GM18870 (cell line): ENCODE measurements at regions not wholly inside any gene's neighbourhood (a gene's known extent, or its start where the extent isn't known, plus 50 kb on each side); places are given as distances from the start of the nearest gene placed in this dataset.

ENCODE experiments used
- ATAC-seq: cut with Tn5 transposase; IDR thresholded peaks from one replicate; pipeline ENCODE4 v1.9.1; 2021; ENCODE audit warnings: moderate library complexity; ENCODE audit not compliant: unreplicated experiment

DNA sequence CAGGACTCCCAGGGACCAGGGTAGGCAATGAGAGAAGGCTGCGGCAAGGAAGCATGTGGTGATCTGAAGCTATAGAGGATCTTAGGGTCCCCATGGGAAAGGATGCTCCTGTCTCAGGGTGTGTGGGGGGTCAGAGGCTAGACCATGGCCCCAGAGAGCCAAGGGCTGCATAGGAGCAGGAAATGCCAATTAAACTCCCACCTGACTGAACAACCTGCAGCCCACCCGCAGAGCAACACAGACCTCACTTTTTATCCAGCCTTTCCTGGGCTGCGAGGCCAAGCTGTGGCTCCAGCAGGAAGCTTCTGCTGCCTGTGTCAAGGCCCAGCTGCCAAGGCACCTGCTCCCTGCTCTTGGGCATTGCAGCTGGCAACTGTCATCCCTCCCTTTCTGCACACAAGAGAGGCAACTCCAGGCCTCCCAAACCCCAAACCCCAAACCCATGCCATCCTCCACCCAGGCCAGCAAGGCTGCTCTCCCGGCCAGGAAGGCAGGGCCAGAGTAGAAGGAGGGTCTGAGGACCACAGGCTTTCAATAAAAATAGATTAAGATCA, 290.1 kb downstream of the FOXO1 start:
- ATAC-seq: no peak

DNA sequence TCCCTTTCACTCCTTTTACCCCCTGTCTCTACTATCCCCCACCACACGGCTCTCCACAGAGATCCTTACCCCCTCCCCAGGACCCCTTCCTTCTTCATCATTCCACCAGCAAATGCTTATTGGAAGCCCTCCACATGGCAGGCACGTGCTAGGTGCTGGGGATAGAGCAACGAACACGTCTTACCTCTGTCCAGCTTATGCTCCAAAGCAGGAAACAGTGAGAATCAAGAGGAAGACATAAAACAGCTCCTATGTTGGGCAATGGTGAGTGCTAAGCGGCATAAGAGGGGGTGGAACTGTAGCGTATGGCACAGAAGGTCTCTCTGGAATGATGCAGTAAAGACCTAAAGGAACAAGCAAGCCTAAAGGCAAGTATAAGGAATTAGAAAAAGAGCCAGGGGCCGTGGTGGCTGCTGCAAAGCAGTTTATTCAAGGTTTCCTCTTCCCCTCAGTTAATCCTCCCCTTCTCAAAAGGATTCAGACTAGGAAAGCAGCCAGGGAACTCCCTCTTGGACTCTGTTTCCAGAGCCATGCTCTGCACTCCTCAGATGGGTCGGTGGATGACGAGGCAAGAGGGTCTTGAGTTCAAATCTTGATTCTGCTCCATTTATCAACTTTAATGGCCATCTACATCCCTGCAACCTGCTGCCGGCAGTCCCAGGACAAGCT, 289.4 kb downstream of the FOXO1 start:
- no peak for ATAC-seq

DNA sequence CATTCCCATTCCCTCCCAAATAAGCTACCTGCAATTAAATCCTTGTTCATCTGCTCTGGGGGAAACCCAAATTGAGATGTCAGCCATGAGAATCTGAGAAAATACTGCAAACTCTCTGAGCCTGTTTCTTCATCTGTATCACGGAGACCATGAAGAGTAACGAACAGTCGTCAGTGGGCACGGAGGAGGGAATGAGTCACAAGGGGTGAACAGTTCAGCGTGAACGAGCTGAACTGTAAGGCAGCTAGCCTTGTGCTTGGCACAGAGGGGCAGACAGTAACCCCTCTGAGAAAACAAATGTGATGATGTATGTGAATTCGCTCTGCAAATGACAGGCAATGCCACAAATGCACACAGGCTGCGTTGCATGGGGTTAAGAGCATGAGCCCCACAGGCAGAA, 288.7 kb downstream of the FOXO1 start:
- ATAC-seq: no peak

DNA sequence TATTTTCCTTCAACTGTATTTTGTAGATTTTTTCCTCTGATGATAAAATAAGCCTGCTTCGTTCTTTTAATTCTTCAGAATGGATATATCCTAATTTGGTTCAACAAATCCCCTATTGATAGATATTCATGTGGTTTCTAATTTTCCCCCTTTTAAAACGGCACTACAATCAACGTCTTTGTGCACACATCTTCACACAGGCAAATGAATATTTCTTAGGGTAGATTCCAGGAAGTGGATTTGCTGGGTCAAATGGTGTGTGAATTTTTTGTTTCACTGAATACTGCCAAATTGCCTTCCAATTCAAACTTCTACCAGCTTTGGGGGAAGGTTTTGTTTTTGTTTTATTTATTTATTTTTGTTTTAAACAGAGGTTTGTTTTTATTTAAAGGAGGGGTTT, 287.2 kb downstream of the FOXO1 start:
- ATAC-seq: no peak

DNA sequence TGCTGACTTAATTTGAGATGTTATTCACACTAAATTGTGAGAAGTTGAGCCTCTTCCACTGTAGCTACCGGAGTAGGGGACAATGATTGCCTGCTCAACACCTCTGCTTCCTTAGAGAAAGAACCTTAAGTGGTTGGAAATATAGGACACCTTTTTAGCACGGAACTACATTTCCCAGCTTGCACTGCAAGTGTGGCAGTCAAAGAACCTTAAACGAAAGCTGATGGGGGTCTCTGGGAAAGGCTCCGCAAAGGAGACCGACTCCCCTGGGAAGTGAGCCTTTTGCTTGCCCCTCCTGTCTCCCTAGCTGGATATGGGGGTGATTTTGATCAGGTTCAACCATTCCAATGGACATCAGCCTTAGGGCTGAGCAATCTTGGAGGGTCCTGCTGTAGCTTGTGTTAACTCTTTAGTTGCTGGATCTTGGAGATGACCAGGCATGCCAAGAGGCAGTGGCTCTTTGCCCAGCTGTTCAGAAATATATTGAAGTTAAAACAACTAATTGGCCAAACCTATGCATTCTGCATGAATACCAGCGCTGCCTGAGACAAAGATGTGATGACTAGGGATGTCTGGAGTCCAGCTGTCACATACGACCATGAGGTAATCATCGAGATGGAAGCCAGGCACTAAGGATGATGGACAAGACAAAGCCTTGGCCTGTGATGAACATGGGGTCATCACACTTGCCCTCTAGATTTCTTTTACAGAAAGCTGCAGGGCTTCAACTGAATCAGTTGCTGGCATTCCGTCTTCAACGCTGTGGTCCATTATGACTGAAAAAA, 286.5 kb downstream of the FOXO1 start:
- no peak for ATAC-seq

DNA sequence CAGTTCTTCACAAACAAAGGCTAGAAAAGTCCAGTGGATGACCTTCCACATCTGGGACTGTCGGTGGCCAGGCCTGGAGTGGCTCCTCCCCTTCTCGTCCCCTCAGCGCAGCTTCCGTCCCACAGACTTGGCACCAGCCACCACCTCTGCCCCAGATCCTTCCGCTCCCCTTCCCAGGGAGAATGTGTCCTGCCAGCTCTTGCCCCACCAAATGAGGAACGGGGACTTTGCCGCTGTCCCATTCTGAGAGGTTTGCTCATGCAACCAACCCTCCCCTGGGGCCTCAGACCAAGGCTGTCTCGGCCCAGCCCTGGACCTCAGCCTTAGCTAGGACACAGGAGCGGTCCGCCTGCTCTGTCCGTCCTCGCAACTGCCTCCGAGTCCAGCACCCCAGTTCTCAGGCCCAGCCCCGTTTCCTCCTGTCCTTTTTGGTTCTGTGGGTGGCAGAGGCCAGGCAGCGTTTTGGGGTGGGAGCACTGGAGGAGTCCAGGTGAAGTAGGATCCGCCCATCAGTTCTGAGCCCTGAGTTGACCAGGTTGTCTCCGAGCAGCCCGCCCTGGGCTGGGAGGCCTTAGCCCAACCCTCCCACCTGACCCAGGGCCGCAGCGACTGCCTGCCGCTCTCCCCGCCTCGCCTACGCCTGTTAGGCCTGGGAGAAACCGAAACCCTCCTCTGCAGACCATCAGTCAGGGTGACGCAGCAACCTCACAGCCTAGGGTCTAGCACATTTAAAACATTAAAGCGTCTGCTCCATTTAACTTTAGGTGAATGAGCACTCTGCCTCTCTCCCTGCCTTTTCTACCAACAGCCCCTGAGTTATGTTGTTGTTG, 284.3 kb downstream of the FOXO1 start:
- ATAC-seq: no peak

DNA sequence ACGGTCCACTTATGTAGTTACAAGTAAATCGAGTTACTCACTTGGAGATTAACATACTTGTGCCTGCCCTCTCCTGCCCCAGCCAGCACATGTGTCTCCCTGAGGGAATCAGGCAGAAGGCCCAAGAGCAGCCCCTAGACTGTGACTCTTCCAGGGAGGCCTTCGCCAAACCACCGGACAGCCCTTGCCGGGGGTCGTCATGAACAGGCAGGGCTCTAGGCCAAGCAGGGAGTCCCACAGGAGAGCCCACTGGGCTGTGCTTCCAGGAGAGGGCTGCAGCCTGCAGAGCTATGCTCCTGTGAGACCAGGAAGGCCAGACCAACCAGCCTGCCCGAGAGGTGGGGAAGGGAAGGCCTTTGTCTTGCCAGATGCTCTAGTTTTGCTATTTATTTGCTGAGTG, 283.3 kb downstream of the FOXO1 start:
- ATAC-seq: no peak

DNA sequence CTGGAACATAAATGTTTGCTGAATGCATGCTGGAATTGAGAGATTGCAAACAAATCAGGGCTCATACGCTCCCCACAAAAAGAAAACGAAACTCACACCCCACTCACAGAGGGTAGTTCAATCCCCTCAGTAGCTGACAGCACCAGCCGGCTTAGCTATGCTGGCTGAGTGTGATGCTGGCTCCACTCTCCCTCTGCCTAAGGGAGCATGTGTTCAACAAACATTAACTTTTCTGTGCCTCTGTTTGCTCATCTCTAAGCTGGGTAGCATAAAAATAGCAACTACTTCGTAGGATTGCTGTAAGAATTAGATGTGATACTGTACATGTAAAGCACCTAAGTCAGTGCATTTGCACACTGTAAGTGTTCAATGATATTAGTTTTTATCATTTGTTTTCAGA, 282.6 kb downstream of the FOXO1 start:
- ATAC-seq: no peak

DNA sequence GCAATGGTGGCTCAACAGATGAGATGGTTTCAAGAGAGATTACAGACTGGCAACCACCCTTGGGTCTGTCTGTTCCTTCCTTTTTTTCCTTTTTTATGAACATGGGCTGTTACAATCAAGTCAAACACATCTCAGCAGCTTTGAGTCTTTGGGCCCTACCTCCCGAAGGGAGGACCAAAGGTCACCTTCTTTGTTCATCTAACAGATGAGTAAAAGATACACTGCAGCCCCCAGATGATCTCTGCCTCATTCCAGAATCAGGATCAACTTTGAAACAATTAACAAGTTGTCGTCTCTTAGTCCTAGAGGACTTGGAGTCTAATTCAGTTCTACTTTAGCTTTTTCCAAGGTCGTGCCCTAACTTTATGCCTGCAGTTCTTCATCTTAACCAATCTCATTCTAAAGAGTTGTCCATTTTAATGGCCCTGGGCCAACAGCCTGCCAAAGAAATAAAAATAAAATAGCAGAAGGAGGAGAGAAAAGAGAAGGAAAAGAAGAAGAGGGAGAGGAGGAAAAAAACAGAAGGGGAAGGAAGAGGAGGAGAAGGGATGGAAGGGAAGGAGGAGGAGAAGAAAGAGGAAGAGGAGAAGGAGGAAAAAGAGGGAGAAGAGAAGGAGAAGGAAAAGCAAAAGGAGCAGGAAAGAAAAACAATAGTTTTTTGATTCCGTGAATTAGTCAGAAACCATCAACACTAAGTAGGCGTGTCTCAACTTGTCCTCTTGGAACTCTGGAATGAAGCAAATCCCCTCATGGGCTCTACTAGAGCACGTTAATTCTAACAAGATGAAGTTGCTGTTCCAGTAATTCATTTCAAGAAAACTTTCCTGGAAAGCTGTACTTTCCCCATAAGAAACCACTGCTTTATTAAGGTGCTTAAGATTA, 281.2 kb downstream of the FOXO1 start:
- ATAC-seq: no peak

DNA sequence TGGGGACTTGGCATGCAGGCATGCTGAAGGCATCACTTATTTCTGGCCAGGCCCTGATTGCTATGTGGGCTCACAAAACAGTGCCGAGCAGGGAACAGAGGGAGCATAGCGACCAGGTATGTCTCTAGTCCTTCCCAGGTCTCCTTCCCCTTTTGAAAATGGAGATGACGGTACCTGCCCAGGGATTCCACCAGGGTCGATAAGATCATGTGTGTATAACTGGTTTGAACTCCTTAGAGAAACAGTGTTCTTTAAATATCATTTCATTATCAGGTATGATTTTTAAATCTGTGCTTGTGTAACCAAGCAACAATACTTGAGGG, 280.6 kb downstream of the FOXO1 start:
- no peak for ATAC-seq

DNA sequence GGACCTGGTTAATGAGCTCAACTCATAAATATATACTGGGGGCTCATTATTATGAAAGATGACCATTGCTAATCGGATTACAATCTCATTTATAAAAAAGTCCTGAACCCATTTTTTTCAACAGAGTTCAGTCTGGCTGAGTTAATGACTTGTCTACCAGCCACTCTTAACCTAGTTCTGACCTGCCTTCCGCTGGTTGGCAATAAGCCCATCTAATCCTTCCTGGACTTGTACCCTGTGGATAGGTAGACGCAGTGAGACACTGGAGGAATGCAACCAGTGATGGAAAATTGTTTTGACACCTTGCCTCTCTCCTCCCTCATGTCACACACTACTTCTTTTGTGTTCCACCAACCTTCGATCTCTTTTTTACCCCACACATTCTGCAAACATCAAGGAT, 279.9 kb downstream of the FOXO1 start:
- no peak for ATAC-seq

DNA sequence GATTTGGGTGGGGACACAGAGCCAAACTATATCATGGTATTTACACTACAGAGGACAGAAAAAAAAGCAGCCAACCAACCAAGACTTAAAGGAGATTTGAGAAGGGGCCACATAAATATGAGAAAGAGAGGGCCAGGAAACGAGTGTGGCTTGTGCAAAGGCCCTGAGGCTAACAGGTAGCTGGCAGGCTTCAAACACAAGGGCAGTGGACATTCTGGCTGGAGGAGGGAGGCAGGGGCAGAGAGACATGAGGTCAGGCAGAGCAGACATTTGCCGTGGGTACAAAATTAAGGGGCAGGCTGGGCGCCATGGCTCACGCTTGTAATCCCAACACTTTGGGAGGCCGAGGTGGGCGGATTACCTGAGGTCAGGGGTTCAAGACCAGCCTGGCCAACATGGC, 278.7 kb downstream of the FOXO1 start:
- no peak for ATAC-seq

DNA sequence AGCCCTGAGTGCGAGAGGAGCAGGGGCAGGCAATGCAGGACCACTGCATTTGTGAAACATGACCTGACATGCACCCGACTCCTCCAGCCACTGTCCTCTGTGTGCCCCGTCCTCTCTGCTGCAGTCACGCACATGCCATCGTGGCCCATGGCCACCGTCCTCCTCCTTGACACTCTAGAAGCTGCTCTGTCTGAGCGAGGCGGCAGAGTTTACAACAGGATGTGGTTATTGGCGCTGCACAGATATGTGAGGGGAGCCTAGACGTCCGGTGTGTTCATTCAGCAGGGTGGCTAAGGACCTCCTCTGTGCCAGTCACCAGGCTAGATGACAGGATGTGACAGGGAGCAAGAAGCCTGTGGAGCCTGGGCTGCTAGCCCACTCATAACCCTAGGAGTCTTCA, 277.8 kb downstream of the FOXO1 start:
- ATAC-seq: peak; percentile 97

DNA sequence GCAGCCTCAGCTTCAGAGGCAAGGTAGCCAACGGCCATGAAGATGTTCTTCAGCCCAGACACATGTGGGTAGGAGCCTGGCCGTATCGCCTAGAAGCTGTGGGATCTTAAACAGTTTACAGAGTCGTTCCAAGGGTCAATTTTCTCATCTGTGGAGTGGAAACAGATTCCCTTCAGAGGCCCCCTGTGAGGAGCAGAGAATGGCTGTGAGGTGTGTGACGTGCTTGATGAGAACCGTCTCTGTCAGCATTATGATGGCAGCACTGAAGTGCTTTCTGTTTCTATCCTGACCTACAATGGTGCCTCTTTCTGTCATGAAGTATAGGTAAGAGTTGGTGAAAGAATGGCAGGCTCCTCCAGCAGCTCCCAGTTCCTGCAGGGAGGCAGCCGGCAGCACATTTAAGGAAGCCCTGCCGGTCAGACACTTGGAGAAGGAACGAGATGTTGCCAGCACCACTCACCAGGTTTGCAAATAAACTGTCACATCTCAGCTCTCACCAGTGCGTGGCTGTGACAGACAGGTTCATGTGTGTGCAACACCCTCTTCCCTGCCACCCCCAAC, 277.3 kb downstream of the FOXO1 start:
- peak; percentile 46 for ATAC-seq

DNA sequence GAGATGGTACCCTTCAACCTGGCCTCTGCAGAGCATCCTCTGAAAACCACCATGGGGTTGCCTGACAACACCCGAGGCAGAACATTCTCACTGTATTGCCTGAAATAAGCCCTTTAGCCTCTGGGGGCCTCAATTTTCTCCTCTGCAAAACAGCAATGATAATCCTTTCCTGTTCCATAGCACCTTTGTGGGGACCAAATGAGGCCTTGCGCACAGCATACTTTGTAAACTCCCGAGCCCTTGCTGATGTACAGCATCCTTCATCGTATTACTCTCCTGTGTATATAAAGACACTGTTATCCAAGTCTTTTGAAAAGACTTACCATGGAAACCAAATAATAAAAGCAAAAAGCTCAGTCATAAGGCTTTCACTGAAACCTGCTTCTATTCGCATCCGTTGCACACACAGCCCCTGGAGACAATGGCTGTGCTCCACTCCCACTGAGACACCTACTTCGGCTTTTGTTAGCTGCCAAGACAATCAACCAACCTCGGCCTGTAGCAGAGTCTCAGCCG, 276.0 kb downstream of the FOXO1 start:
- ATAC-seq: no peak

DNA sequence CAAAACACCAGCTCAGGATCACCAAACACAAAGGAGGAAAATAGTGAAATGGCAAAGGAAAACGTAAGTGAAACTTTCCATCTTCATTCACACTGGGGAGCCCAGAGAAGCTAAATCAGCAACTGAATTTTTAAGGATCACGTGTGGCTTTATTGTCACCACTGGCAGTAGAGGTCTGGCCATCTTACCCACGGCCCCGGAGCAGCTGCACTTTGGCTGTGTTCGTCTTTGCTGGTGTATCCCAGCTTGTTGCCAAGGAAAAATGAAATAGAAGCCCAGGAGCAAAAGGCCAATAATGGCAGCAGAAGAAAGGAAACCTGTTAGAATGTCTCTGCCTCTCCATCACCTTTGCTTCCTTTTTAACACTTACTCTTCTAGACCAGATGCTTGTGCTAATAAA, 274.7 kb downstream of the FOXO1 start:
- ATAC-seq: no peak

DNA sequence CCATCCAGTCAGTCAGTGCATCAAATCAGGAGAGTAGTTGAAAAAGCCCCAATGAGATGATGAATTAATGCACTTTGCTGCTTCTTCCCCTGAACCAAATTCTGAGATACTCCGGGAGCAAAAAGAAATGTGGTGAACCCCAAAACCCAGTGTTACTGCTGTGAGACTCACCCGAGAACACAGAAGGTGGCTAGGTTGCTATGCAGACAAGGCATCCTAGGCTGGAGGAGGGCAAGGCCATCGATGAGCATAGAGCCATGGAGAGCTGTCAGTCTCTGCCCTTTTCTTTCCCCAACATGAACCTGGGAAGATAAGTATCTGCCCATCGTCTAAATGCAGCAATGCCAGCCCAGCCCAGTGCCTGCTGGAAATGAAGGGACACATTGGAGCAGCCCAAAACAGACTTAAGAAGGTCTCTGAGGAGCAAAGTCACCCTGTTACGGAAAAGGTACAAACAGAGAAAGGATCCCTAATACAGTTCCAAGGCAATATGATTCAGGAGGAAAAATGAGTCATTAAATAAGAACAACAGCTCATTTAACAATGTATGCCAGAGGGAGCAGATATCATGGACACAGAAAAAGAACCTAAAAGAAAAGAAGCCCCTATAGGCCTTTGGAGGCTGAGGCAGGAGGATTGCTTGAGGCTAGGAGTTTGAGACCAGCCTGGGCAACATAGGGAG, 272.0 kb downstream of the FOXO1 start:
- ATAC-seq: no peak

DNA sequence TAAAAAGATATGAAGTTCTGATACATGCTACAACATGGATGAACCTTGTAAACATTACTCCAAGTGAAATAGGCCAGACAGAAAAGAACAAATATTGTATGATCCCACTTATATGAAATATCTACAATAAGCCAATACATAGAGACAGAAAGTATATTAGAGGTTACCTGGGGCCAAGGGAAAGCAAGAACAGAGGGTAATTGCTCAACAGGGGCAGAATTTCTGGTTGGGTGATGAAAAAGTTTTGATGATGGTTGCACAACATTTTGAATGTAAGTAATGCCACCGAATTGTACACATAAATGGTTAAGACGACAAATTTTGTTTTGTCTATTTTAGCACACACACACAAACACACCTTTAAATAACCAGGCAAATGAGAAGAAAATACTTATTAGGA, 268.4 kb downstream of the FOXO1 start:
- no peak for ATAC-seq

DNA sequence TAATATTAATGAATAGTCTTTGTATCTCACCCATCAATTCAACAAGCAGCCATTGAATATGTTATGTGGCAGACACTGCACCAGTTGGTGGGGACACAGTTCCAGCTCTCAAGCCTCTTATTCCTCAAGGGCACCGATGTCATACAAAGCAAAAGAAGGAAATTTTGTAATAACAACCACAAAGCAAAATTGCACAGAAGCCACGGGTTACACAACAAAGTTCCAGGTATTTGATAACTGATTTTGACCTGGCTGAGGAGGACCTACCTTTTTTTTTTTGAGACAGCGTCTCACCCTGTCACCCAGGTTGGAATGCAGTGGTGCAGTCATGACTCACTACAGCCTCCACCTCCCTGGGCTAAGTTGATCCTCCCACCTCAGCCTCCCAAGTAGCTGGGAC, 266.7 kb downstream of the FOXO1 start:
- no peak for ATAC-seq
